Stimulated activated CD8-positive, alpha-beta memory T cell treated with anti-CD3 and anti-CD28 coated beads, Interleukin-15, amount 100 ng/mL, for 4 hours (primary cell): ENCODE measurements at regions not wholly inside any gene's neighbourhood (a gene's known extent, or its start where the extent isn't known, plus 50 kb on each side); places are given as distances from the start of the nearest gene placed in this dataset.

Source experiments
- DNase-seq, 2 donors: peaks; one replicate each; pipeline ENCODE4 v3.0.0-alpha.2; 2020; ENCODE audit warnings: low read depth in 2 of 2

DNA sequence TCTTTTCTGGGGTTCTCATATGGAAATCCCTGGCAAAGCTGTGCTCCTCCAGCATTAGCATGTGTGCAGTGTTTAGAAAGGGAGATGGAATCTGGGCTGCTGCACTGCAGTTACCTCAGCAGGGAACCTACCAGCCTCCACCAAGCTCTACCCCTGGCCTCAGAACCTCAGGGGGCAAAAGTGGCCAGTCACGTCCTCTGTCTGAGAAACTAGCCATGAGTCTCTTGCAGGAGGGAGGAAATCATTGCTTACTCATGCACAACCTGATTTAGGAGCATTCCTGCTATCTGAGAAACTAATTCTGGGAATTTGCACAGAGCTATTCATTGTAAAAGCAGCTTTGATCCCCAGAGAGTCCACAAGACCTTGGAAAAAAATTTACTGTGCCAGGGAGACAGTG, 80.6 kb upstream of the IPO9 start:
- no peak for DNase-seq

DNA sequence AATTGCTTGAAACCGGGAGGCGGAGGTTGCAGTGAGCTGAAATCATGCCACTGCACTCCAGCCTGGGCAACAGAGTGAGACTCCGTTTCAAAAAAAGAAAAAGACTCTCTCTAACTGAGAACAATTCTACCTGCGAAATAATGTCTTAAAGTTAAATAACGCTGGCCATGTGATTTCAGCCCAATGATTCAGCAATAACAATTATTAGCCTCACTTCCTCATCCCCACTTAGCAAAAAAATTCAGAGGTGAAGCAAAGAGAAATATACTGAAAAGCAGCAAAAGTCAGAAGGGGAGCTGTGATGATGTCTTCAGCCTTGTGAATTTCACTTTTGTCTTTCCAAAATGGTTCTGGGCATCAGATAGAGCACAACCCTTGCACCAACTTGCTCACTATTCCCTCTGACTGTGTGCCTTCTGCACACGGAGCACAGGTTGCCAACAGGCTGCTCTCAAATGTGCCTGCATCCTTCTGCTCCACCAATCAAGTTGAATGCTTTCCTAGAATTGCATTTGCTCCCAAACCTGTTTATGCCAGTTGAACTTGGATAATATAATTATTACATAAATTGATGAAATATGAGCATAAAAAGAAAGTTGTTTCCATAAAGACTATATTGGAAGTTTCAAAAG, 79.8 kb upstream of the IPO9 start:
- DNase-seq = no peak

DNA sequence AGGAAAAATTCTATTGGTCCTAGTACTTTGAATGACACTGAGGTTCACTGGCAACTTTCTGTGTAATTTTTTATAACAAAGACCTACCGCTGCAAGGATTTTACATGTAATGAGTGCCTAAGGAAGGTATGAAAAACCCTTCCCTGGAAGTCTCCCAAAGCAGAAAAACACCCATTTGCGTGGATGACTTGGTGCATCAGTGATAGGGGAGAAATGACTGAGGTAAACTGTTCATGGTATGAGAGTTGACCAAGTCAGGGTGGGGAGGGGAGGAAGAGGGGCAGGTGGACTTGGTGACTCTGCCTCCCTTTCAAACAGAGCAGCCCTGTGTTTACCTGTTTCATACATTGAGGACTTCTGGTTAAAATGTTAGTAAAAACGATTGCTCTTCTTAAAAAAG, 78.8 kb upstream of the IPO9 start:
- no peak for DNase-seq

DNA sequence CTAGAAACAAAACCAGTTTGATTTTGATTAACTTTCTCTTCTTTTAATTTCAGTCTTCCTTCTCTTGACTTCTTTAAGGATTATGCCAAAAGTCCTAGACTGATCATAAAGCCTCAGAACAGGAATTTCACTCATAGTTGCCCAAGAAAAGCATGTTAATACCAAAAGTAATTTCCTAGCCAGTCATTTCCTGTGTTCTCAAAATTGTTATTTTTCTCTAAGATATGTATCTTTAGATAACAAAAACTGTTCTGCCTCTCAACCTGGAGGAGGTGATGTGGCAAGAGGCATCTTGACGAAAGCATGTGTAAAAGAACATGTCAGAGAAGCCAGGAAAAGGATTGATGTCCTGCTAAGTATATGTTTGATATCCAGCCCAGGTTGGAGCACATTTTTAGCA, 78.0 kb upstream of the IPO9 start:
- no peak for DNase-seq

DNA sequence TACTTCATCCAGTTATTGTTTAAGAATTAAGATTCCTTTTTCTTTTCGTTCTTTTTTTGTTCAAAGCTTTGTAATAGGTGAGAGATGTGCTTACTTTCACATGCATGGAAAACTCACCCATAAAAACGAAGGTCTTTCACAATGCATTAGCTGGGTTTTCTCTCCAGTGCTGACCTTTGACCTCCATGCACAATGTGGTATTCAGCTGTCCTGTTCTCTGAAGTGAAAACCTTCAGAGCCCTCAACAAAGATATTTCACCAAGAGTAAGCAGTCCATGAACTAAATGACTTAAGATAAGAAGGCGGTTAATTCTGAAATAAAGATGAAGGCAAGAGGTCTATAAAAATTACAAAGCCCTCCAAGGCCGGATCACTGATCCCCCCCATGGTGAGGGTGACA, 77.1 kb upstream of the IPO9 start:
- DNase-seq = no peak

DNA sequence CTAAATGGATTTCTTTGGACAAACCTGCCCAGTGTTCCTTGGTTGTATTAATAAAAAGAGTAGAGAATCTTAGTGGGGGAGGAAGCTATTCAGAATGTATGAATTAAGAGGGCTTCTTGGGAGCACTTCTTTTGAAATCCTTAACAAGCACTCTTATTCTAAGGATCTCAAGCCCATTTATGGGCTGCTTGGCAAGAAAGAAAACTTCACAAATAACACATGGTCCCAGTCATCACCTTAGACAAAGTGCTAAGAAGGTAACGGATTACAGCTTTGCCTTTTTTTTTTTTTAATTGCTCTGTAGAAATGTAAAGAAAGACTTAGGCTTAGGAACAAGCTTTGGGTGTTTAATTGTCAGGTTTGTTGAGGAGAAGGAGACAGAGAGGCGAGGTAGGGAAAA, 76.6 kb upstream of the IPO9 start:
- no peak for DNase-seq

DNA sequence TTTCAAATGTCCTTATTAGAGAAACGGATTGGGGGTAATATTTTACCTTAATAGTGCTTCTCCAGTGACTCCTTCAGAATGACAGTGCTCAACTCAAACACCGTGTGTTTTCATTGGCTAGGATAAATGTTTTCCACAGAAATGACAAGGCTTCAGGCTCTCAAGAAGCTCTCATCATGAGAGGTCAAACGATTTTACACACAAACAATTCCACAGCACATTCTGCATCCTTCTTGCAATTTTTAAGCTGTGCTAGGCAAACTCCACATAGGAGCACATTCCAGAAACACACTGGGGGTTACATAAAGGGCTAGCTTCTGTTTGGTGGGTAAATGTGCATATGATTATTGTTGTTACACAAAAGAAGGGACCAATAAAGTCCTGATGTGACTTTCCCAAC, 75.5 kb upstream of the IPO9 start:
- no peak for DNase-seq

DNA sequence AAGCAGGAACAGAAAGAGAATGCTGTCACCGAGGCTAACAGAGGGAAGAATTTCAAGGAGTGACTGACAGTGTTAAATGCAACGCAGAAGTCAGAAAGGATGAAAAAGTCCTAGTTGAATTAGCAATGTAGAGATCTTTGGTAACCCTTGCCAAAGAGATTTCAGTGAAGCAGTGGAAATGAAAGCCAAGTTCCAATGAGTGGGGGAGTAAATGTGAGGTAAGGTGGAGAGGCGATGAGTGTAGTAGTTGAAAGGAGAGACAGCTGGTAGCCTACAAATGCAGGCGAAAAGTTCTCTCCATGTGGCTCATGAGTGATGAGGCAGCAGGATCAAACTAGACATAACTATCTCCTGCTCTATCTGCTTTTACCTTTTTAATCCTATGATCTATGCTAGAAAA, 74.6 kb upstream of the IPO9 start:
- DNase-seq = no peak

DNA sequence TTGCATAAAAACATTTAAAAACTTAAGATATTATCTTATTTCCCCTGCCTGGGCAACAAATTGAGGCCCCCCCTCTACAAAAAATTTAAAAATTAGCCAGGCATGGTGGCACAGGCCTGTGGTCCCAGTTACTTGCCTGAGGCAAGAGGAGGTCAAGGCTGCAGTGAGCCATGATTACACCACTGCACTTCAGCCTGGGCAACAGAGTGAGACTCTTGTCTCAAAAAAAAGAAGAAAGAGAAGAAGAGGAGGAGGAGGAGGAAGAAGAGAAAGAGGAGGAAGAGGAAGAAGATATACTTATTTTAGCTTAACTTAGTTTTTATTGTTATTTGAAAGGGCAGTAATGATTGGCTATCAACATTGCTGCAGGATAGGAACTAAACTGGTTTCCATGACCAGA, 73.8 kb upstream of the IPO9 start:
- no peak for DNase-seq

DNA sequence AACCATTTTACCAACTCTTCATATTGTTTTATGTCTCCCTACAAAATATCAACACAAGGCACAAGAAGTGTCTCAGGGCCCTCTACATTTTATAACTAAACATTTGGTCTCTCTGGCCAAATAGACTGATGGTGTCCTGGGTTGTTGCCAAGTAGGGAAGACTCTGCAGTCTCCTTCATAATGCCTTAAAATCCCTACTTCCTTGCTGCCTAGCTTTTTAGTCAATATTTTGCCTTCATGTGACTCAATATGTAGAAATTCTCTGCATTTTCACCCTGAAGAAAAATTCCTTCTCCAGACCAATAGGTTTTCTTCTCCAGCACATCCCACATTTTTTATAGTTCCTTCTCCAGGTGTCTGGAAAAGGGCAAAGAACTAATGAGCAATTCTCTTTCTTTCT, 72.6 kb upstream of the IPO9 start:
- DNase-seq = no peak

DNA sequence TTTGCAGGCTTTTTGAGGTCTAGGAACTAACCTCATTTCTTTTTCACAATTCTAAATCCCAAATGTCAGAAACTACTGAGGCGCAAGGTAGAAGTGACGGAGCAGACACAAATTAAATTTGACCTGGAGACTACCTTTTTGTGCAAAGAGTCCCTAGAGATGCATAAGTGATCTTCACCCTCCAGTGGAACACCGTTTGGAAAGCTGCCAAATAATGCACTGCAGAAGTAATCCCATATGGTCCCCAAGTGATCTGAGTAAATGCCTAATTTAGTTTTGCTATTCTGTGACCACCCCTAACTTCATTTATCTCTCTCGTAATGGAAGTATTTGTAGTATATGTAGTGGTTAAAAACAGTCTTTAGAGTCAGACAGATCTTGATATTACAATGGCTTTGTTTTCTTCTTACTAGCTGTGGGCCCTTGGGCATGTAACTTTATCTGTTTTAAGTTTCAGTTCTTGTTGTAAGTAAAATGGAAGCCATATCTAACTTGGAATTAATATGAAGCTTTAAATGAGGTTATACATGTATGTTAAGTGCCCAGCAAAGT, 70.4 kb upstream of the IPO9 start:
- DNase-seq = no peak

DNA sequence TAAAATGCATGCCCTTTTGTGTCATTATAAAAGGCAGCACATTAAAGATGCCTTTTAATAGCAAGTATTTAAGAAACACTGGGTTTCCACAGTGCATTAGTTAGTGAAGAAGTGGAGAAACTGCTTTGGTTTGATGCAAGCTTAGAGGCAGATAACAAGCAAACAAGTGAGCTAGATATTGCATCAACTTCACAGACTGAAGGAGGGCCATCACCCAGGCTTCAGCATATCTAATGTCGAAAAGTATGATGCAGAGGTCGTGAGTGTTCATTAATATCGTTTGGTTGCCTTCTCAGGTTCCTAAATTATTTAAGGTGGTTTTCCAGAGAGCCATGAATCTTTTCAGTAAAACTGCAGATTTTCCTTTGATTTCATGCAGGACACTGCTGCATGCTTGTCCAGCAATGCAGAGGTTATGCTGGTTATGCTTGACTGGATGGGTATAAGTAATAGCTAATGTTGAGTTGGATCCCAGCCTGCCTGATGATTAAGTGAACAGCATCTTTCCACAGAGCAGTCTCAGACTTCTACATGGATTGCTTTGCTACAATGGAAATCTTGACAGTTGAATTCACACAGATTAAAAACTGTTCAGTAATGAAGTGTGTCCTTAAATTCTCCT, 69.7 kb upstream of the IPO9 start:
- no peak for DNase-seq

DNA sequence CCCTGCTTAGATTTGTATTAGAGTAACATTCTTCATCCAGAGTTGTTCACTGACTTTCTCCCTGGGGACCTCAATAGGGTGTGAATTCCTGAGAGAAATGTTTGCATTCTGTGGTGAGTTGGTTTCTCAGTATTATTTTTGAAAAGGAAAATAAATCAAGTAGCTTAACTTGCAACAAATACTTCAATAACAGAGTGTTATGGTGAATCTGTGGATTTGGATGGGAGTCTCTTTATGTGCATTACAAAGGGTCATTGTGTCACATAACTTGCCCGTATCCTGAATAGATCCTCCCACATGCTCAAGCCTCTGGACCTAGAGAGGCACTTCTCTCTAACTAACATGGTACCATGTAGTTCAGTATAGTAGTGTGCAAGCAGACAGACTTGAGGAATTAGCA, 68.4 kb upstream of the IPO9 start:
- DNase-seq = no peak

DNA sequence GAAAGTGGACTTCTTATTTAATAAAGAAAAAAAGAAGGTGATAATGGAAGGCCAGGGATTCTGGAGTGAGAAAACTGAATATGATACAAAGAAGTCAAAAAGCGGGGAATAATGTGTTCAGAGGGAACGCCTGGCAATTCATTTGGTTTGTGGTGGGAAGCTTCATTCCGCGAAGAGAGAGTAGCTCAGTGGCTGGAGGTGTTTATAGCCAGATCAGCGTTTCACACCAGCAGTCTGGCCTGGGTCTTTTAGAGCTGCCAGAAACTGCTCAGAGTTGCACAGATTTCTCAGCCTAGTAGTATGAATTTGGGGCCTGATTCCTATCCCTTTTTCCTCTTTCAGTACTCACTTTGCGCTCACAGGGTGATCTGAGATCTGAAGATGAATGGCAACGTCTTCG, 67.8 kb upstream of the IPO9 start:
- DNase-seq = no peak

DNA sequence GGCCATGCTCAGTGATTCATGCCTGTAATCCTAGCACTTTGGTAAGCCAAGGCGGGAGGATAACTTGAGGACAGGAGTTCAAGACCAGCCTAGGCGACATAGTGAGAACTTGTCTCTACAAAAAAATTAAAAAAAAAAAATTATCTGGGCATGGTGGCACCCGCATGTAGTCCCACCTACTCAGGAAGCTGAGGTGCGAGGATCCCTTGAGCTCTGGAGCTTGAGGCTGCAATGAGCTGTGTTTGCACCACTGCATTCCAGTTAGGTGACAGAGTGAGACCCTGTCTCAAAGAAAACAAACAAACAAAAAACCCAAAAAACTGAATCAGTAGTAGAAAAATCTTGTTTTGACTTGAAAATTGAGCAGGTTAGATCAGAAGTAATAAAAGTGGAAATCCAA, 67.1 kb upstream of the IPO9 start:
- no peak for DNase-seq

DNA sequence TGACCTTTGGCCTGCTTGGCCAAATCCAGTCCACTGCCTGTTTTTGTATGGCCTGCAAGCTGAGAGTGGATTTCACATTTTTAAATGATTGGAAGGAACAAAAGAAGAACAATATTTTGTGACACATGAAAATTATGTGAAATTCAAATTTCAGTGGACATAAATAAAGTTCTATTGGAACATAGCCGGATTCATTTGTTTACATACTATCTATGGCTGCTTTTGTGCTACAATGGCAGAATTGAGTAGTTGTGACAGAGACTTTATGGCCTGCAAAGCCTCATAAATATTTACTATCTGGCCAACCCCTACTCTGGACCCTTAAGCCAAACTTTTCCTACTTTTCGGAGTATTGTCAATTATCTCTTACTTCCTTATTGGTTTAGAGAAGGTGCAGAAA, 66.6 kb upstream of the IPO9 start:
- DNase-seq = no peak

DNA sequence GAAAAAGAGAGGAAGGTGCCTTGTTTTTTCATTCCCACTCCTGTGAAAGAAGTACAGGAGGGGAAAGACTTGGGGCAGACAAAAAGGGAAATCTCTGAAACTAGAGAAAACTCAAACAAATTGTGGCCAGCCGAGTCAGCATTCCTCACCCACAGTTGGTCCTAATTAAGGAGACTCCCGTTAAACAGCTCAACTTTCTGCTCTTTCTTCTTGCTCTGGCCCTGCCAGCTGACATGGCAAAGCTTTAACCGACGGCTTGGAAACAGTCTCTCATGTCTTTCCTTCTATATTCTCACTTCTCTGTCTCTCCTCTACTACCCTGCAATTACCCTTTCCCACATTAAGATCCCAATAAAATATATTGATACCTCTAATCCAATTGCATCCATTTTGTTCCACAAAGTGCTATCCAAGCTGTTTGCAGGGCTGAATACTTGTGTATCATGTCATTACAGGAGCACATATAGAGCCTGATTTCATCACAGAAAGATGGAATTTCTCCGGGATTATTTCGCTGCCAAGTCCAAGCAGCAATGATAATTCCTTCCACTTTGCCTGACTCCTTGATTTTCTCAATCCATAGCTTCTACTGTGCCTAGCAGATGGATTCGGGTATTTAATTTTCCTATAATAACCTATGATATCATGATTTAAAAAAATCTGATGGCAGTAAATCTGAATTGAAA, 65.4 kb upstream of the IPO9 start:
- no peak for DNase-seq

DNA sequence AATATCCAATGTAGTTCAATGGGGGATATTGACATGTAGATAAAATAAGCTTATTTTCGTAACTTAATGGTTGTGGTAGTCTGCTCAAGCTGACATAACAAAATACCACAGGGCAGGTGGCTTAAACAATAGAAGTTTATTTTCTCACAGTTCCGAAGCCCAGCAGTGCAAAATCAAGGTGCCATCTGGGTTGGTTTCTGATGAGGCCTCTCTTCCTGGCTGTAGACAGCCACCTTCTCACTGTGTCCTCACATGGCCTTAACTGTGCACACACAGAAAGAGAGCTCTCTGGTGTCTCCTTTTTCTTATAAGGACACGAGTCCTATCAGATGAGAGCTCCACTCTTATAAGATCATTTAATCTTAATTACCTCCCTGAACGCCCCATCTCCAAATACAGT, 64.8 kb upstream of the IPO9 start:
- DNase-seq = no peak

DNA sequence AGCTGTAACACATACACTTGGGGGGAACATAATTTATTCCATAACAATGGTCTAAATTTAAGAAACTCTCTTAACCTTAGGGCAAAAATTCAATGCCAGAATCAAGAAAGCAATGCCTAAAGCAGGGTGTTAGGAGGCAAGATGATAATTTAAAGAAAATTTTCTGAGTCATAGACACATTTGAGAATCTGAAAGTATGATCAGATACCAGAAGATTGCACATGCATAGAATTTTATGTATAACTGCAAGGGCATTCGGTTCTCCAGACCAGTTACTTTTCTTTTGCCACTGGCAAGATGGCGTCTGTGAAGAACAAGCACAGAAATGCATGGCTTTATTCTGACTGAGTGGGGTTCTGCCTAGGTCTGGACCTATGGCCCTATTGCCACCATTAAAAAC, 64.4 kb upstream of the IPO9 start:
- no peak for DNase-seq

DNA sequence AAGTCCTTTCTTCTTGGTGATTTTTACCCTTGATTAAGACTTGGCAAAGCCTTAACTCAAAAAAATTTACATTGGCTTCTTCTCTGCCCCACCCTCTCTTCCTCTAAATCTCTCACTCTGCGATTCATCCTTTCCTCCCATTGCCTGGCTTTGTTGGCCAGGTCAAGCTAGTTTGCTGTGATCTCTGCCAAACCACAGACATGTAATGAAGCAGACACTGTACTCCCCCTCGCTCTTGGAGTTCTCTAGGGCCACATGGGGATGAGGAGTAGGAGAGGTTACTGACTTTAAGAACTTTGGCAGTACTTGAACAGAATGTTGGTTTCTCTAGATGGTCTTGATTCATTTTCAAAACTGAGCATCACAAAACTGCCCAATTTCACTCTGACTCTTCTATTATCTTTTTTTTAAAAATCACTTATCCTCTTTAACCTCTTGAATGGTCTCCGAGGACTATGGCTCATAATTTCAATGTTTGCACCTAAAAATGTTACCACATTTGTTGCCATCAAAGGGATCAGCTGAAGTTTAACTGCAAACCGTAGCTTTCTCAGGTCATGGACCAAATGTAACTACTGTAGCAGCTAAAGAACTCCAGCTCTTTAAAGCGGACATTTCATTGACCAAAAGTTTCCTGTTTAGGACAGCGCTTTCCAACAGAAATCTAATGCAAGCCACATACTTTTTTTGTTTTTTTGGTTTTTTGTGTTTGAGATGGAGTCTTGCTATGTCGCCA, 62.7 kb upstream of the IPO9 start:
- no peak for DNase-seq

DNA sequence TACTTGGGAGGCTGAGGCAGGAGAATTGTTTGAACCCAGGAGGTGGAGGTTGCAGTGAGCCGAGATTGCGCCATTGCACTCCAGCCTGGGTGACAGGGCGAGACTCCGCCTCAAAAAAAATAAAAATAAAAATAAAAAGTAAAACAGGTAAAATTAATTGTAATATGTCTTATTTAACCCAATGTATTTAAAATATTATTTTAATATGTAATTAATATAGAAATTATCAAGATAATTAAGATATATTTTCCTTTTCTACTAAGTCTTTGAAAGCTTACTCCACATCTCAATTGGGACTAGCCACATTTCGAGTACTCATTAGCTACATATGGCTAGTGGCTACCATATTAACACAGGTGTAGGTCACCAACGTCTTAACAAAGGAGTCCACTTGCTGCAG, 61.6 kb upstream of the IPO9 start:
- no peak for DNase-seq

DNA sequence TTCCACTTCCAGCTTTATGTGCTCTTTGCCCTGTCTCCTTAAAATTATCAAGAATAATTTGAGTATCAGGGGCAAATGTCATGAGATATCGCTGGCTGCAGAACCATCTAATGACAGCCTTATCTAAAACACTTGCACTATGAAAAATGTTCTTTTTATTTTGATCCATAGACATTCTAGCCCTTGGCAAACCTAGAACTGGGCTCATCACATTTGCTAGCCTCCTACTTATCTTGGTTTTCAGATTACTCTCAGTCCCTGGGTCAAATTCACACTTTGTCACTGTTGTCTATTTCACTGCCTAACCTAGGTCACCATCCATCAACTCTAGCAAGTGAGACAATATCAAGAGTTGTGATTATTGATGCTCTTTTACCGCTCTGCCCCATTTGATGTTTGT, 59.9 kb upstream of the IPO9 start:
- DNase-seq = no peak

DNA sequence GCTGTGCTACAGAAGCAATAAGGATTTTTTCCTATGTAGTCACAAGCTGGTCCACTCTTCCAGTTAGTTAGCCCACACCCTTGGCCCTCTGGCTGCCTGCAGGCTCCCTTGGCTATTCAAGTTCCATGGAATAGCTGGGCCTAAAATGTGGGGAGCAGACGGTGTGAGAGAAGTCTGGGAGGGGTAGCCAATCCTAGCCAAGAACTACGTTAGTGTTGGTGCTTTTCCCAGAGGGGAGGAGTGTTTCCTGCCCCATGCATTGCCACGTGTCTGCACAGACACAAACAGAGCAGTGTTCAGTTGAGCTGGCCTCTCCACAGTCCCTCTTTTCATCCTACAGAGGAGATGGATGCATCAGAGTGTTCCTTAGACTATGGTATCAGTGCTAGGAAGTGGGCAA, 59.0 kb upstream of the IPO9 start:
- no peak for DNase-seq
